Suprapubic skin (tissue), 4 donors: ENCODE measurements at regions not wholly inside any gene's neighbourhood (a gene's known extent, or its start where the extent isn't known, plus 50 kb on each side); places are given as distances from the start of the nearest gene placed in this dataset.

Experiments used
- POLR2A ChIP-seq, 2 donors: fragments of 450-650 bp; IDR thresholded peaks; one replicate each; pipeline ENCODE4 v1.6.1; 2017; ENCODE audit warnings: antibody characterized with exemption in 2 of 2, mild to moderate bottlenecking in 2 of 2, moderate library complexity in 2 of 2
- POLR2AphosphoS5 ChIP-seq, 3 donors: sonication (generic); formaldehyde crosslinking; IDR thresholded peaks; one replicate each; pipeline ENCODE4 v1.6.1; 2017; ENCODE audit warnings: antibody characterized with exemption in 3 of 3
- TF ChIP-seq, protein P1 (sequence below), 2 donors: fragments of 200-600 bp in 1 of 2; fragments of 450-650 bp in 1 of 2; sonication (generic) in 1 of 2; IDR thresholded peaks; one replicate each; pipeline ENCODE4 v1.5.1; 2016 to 2019; ENCODE audit warnings: antibody characterized with exemption in 2 of 2, mild to moderate bottlenecking in 1 of 2, moderate library complexity in 1 of 2

DNA sequence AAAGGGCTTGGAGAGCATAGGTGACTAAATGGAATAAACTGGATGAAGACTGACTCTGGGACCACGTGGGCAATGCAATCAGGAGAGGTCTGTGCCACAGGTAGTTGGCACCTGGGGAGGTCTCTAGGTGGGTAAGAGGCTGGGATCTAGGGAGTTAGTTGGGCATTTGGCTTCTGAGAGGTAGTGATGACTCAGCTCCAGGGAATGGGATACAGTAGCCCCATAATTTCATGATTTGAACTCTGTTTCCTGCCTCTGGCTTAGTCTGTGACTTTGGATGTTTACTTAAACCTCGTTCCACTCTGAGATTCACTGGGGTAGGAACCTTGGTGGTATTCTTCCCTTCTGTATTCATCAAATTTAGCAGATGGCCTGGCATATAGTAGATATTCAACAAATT, 240.8 kb downstream of the KIF4B start:
- TF ChIP-seq, protein P1, sequence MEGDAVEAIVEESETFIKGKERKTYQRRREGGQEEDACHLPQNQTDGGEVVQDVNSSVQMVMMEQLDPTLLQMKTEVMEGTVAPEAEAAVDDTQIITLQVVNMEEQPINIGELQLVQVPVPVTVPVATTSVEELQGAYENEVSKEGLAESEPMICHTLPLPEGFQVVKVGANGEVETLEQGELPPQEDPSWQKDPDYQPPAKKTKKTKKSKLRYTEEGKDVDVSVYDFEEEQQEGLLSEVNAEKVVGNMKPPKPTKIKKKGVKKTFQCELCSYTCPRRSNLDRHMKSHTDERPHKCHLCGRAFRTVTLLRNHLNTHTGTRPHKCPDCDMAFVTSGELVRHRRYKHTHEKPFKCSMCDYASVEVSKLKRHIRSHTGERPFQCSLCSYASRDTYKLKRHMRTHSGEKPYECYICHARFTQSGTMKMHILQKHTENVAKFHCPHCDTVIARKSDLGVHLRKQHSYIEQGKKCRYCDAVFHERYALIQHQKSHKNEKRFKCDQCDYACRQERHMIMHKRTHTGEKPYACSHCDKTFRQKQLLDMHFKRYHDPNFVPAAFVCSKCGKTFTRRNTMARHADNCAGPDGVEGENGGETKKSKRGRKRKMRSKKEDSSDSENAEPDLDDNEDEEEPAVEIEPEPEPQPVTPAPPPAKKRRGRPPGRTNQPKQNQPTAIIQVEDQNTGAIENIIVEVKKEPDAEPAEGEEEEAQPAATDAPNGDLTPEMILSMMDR (IDR thresholded peaks at IDR 0.05), result no peak
- no peak for TF ChIP-seq POLR2A (IDR thresholded peaks at IDR 0.05)
- TF ChIP-seq POLR2AphosphoS5 (IDR thresholded peaks at IDR 0.05), result no peak
